HCT116 (cell line): ENCODE measurements at regions not wholly inside any gene's neighbourhood (a gene's known extent, or its start where the extent isn't known, plus 50 kb on each side); places are given as distances from the start of the nearest gene placed in this dataset.

Source experiments
- ATAC-seq: fragments of 200-7000 bp; cut with Tn5 transposase; 2 replicates; pipeline ENCODE4 v1.9.1; 2020; ENCODE audit warnings: mild to moderate bottlenecking, moderate library complexity
- BruUV-seq: library from RNA; stranded (reverse); fragments of 400-500 nt; replicated peaks from 2 replicates; lab custom pipeline; 2021; lab: Mats Ljungman, UMichigan
- CTCF ChIA-PET: fragments of 300-600 bp; sonication (Branson Sonifier 250); formaldehyde crosslinking; loops from one replicate; lab custom pipeline; 2021; ENCODE audit warnings: antibody characterized with exemption; lab: Charles Lee
- POLR2A ChIA-PET: fragments of 300-600, 350-600 bp; sonication (Branson Sonifier 250); formaldehyde crosslinking; loops from one replicate; lab custom pipeline; 2021; ENCODE audit warnings: antibody characterized with exemption; lab: Charles Lee
- RAD21 ChIA-PET, 2 experiments: fragments of 300-600 bp; sonication (Branson Sonifier 250); formaldehyde crosslinking; loops; one replicate each; lab custom pipeline; 2023; ENCODE audit warnings: low total read pairs in 2 of 2; ENCODE audit not compliant: uncharacterized antibody in 2 of 2, unreplicated experiment in 2 of 2, low non-redundant PET in 1 of 2; lab: Charles Lee
- DNase-seq: peaks from one replicate; pipeline ENCODE4 v3.0.0-alpha.2; 2010; ENCODE audit warnings: low read depth, low spot score
- H2AFZ ChIP-seq: fragments of 200-600 bp; shearing (Covaris generic), sonication (generic); 2 replicates; pipeline ENCODE4 v1.6.1; 2017; ENCODE audit warnings: low read depth, mixed run types, mixed read lengths, antibody characterized with exemption, low read length; ENCODE audit not compliant: poor library complexity, severe bottlenecking
- H3K27ac ChIP-seq: 2 replicates; pipeline ENCODE4 v1.5.1; 2012; ENCODE audit warnings: low read depth, low read length
- H3K27me3 ChIP-seq: fragments of 200-600 bp; sonication (generic); 2 replicates; pipeline ENCODE4 v1.6.1; 2016; ENCODE audit warnings: mixed run types, low read length, mixed read lengths; ENCODE audit not compliant: insufficient read depth
- H3K36me3 ChIP-seq, 2 experiments: fragments of 200-500 bp in 1 of 2; fragments of 200-600 bp in 1 of 2; sonication (Bioruptor generic) in 1 of 2; sonication (generic) in 1 of 2; 2 replicates each; pipeline versions ENCODE4 v1.5.1 to v1.6.1; 2014 to 2016; ENCODE audit warnings: low read length in 2 of 2, inconsistent platforms in 1 of 2, mixed read lengths in 1 of 2, mixed run types in 1 of 2; ENCODE audit not compliant: insufficient read depth in 2 of 2, control insufficient read depth in 1 of 2
- H3K4me1 ChIP-seq, 2 experiments: fragments of 200-600 bp in 1 of 2; sonication (generic) in 1 of 2; 2 replicates each; pipeline versions ENCODE4 v1.5.1 to v1.6.1; 2012 to 2017; ENCODE audit warnings: low read length in 2 of 2, inconsistent platforms in 1 of 2, mild to moderate bottlenecking in 1 of 2, mixed read lengths in 1 of 2, mixed run types in 1 of 2, moderate library complexity in 1 of 2; ENCODE audit not compliant: insufficient read depth in 2 of 2, control insufficient read depth in 1 of 2
- H3K4me2 ChIP-seq: fragments of 200-600 bp; sonication (generic); 2 replicates; pipeline ENCODE4 v1.6.1; 2017; ENCODE audit warnings: mixed run types, low read length, mixed read lengths
- H3K4me3 ChIP-seq, 2 experiments: fragments of 200-600 bp in 1 of 2; sonication (generic) in 1 of 2; replicated peaks in 1 of 2; 2 replicates each; pipeline ENCODE4 v1.5.1; 2011 to 2016; ENCODE audit warnings: low read length in 2 of 2, control low read depth in 1 of 2, low read depth in 1 of 2, mild to moderate bottlenecking in 1 of 2, mixed read lengths in 1 of 2, mixed run types in 1 of 2
- H3K79me2 ChIP-seq: fragments of 200-600 bp; sonication (generic); 2 replicates; pipeline ENCODE4 v1.6.1; 2017; ENCODE audit warnings: mild to moderate bottlenecking, mixed run types, low read length, moderate library complexity, mixed read lengths; ENCODE audit not compliant: insufficient read depth
- H3K9ac ChIP-seq: fragments of 200-600 bp; sonication (generic); 2 replicates; pipeline ENCODE4 v1.6.1; 2016; ENCODE audit warnings: low read length, mixed read lengths
- H3K9me2 ChIP-seq: fragments of 200-600 bp; sonication (generic), shearing (Covaris generic); 2 replicates; pipeline ENCODE4 v1.6.1; 2017; ENCODE audit warnings: mixed run types, mild to moderate bottlenecking, moderate library complexity; ENCODE audit not compliant: insufficient read depth
- H3K9me3 ChIP-seq, 2 experiments: fragments of 200-500 bp in 1 of 2; fragments of 200-600 bp in 1 of 2; sonication (Bioruptor generic) in 1 of 2; sonication (generic) in 1 of 2; 2 replicates each; pipeline ENCODE4 v1.6.1; 2014 to 2017; ENCODE audit warnings: low read length in 2 of 2, mixed read lengths in 2 of 2, inconsistent platforms in 1 of 2, low read depth in 1 of 2, mild to moderate bottlenecking in 1 of 2, mixed run types in 1 of 2, moderate library complexity in 1 of 2; ENCODE audit not compliant: control insufficient read depth in 1 of 2, insufficient read depth in 1 of 2
- H4K20me1 ChIP-seq: fragments of 200-600 bp; sonication (generic), shearing (Covaris generic); 2 replicates; pipeline ENCODE4 v1.6.1; 2017; ENCODE audit warnings: mixed run types, mild to moderate bottlenecking, moderate library complexity; ENCODE audit not compliant: insufficient read depth
- ATF3 ChIP-seq: IDR thresholded peaks from 2 replicates; pipeline ENCODE4 v1.6.1; 2012
- CBX3 ChIP-seq: IDR thresholded peaks from 2 replicates; pipeline ENCODE4 v1.6.1; 2012; ENCODE audit warnings: low read depth
- EZH2 ChIP-seq: fragments of 200-600 bp; sonication (generic); IDR thresholded peaks from 2 replicates; pipeline ENCODE4 v1.6.1; 2017; ENCODE audit warnings: antibody characterized with exemption, mixed run types
- POLR2A ChIP-seq: IDR thresholded peaks from 2 replicates; pipeline ENCODE4 v1.7.0; 2011; ENCODE audit warnings: borderline replicate concordance; ENCODE audit not compliant: insufficient read depth, insufficient read length; ENCODE audit errors: extremely low read depth
- POLR2AphosphoS5 ChIP-seq: IDR thresholded peaks from 2 replicates; pipeline ENCODE4 v1.6.1; 2011; ENCODE audit warnings: mild to moderate bottlenecking, low read depth, low read length, moderate library complexity
- RAD21 ChIP-seq: IDR thresholded peaks from 2 replicates; pipeline ENCODE4 v1.6.1; 2012; ENCODE audit warnings: low read depth, mild to moderate bottlenecking
- SRF ChIP-seq: IDR thresholded peaks from 2 replicates; pipeline ENCODE4 v1.6.1; 2012; ENCODE audit warnings: low read depth
- TCF7L2 ChIP-seq: IDR thresholded peaks from 2 replicates; pipeline ENCODE4 v1.7.0; 2011; ENCODE audit warnings: borderline replicate concordance, inconsistent platforms; ENCODE audit not compliant: insufficient read depth, insufficient read length; ENCODE audit errors: extremely low read depth
- intact Hi-C: fragments of 100-400 bp; cut with micrococcal nuclease; formaldehyde crosslinking; loops from 2 replicates; pipeline ENCODE4 v1.10.0; 2022
- TF ChIP-seq, protein P1 (sequence below): IDR thresholded peaks from 2 replicates; pipeline ENCODE4 v1.6.1; 2011; ENCODE audit warnings: mild to moderate bottlenecking, low read length, moderate library complexity; ENCODE audit not compliant: insufficient replicate concordance; ENCODE audit errors: extremely low read depth

GRCh38 chr22:20646906-20647305, 127.0 kb upstream of the SERPIND1 start:
- CTCF ChIA-PET = no interaction called here
- Histone ChIP-seq H4K20me1 (no peaks in the 10 kb centered on the region), H3K27ac (no peak overlapping the region), H3K9me2 (no peaks in the 10 kb centered on the region), H3K27me3 (no peaks in the 10 kb centered on the region), H3K79me2 (no peaks in the 10 kb centered on the region), H3K4me3 (no peak overlapping the region), H3K4me1 (no peaks in the 10 kb centered on the region), H3K9ac (no peak overlapping the region), H3K36me3 (no peaks in the 10 kb centered on the region), H2AFZ (no peak overlapping the region), H3K9me3 (no peaks in the 10 kb centered on the region), H3K4me2 (no peak overlapping the region)
- intact Hi-C loops = no loop called here
- no peak for DNase-seq
- POLR2A ChIA-PET = no interaction called here
- TF ChIP-seq POLR2A (no peak), EZH2 (no peak), TCF7L2 (no peak), CBX3 (no peak), SRF (no peak), ATF3 (no peak), POLR2AphosphoS5 (no peak), RAD21 (no peak)
- TF ChIP-seq, protein P1, sequence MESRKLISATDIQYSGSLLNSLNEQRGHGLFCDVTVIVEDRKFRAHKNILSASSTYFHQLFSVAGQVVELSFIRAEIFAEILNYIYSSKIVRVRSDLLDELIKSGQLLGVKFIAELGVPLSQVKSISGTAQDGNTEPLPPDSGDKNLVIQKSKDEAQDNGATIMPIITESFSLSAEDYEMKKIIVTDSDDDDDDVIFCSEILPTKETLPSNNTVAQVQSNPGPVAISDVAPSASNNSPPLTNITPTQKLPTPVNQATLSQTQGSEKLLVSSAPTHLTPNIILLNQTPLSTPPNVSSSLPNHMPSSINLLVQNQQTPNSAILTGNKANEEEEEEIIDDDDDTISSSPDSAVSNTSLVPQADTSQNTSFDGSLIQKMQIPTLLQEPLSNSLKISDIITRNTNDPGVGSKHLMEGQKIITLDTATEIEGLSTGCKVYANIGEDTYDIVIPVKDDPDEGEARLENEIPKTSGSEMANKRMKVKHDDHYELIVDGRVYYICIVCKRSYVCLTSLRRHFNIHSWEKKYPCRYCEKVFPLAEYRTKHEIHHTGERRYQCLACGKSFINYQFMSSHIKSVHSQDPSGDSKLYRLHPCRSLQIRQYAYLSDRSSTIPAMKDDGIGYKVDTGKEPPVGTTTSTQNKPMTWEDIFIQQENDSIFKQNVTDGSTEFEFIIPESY = no peak
- ATAC-seq = no peak
- BruUV-seq = no TSS peak
- RAD21 ChIA-PET = no interaction called here
